HEK293 (cell line): ENCODE measurements at regions not wholly inside any gene's neighbourhood (a gene's known extent, or its start where the extent isn't known, plus 50 kb on each side); places are given as distances from the start of the nearest gene placed in this dataset.
"Not testable (repeated sequence)": the region's sequence is repeated elsewhere in the genome, so short reads cannot be mapped to it uniquely, and the experiment has no call there.

Experiments used
- CTCF ChIA-PET: fragments of 350-600 bp; formaldehyde crosslinking; extraction: SDS; loops from one replicate; lab custom pipeline; 2021; ENCODE audit warnings: antibody characterized with exemption; lab: Yijun Ruan, JAX
- POLR2A ChIA-PET: fragments of 300-600 bp; formaldehyde crosslinking; extraction: SDS; loops from one replicate; lab custom pipeline; 2020; ENCODE audit warnings: antibody characterized with exemption, inconsistent platforms; lab: Yijun Ruan, JAX
- H3K27ac ChIP-seq: fragments of 200-500 bp; sonication (Bioruptor generic); 2 replicates; pipeline ENCODE4 v1.5.1; 2014; ENCODE audit warnings: low read depth, low read length, control low read depth, inconsistent platforms; ENCODE audit errors: extremely low read depth
- H3K36me3 ChIP-seq, 2 experiments: fragments of 200-500 bp in 1 of 2; sonication (Bioruptor generic) in 1 of 2; 1 replicate in 1 of 2; 2 replicates in 1 of 2; pipeline ENCODE4 v1.5.1; 2014 to 2017; ENCODE audit warnings: inconsistent platforms in 2 of 2, low read length in 2 of 2; ENCODE audit not compliant: control insufficient read depth in 2 of 2, insufficient read depth in 1 of 2
- H3K4me1 ChIP-seq: fragments of 200-500 bp; sonication (Bioruptor generic); 2 replicates; pipeline ENCODE4 v1.5.1; 2014; ENCODE audit warnings: mild to moderate bottlenecking, low read length, inconsistent platforms; ENCODE audit not compliant: control insufficient read depth, insufficient read depth
- H3K4me3 ChIP-seq: 2 replicates; pipeline ENCODE4 v1.5.1; 2011; ENCODE audit warnings: low read depth, mild to moderate bottlenecking, control low read depth, low read length, moderate library complexity
- H3K9me3 ChIP-seq: fragments of 200-500 bp; sonication (Bioruptor generic); 2 replicates; pipeline ENCODE4 v1.5.1; 2014; ENCODE audit warnings: low read depth, low read length, inconsistent platforms; ENCODE audit not compliant: control insufficient read depth, insufficient read depth
- GLIS1 ChIP-seq: fragments of 450-650 bp; formaldehyde crosslinking; IDR thresholded peaks from 2 replicates; pipeline ENCODE4 v1.5.1; 2016; ENCODE audit warnings: missing biosample characterization, missing genetic modification characterization
- KLF16 ChIP-seq: fragments of 450-650 bp; formaldehyde crosslinking; IDR thresholded peaks from 2 replicates; pipeline ENCODE4 v1.5.1; 2017; ENCODE audit warnings: missing biosample characterization, missing genetic modification characterization
- YY2 ChIP-seq: fragments of 450-650 bp; formaldehyde crosslinking; IDR thresholded peaks from 2 replicates; pipeline ENCODE4 v1.5.1; 2016; ENCODE audit warnings: missing biosample characterization, missing genetic modification characterization
- ZBTB20 ChIP-seq: fragments of 450-650 bp; formaldehyde crosslinking; IDR thresholded peaks from 2 replicates; pipeline ENCODE4 v1.5.1; 2016; ENCODE audit warnings: missing biosample characterization, missing genetic modification characterization
- ZIC2 ChIP-seq: fragments of 450-650 bp; formaldehyde crosslinking; IDR thresholded peaks from 2 replicates; pipeline ENCODE4 v1.5.1; 2016; ENCODE audit warnings: missing biosample characterization, missing genetic modification characterization
- ZNF10 ChIP-seq: fragments of 450-650 bp; formaldehyde crosslinking; IDR thresholded peaks from 2 replicates; pipeline ENCODE4 v1.5.1; 2017; ENCODE audit warnings: missing biosample characterization, missing genetic modification characterization
- ZNF133 ChIP-seq: fragments of 450-650 bp; formaldehyde crosslinking; IDR thresholded peaks from 2 replicates; pipeline ENCODE4 v1.5.1; 2016; ENCODE audit warnings: missing biosample characterization, missing genetic modification characterization
- ZNF140 ChIP-seq: fragments of 450-650 bp; formaldehyde crosslinking; IDR thresholded peaks from 2 replicates; pipeline ENCODE4 v1.5.1; 2016; ENCODE audit warnings: missing biosample characterization, missing genetic modification characterization
- ZNF175 ChIP-seq: fragments of 450-650 bp; formaldehyde crosslinking; IDR thresholded peaks from 2 replicates; pipeline ENCODE4 v1.5.1; 2016; ENCODE audit warnings: missing biosample characterization, missing genetic modification characterization
- ZNF426 ChIP-seq: fragments of 450-650 bp; formaldehyde crosslinking; IDR thresholded peaks from 2 replicates; pipeline ENCODE4 v1.5.1; 2017; ENCODE audit warnings: missing biosample characterization, missing genetic modification characterization, mild to moderate bottlenecking, inconsistent platforms, moderate library complexity
- ZNF571 ChIP-seq: fragments of 450-650 bp; formaldehyde crosslinking; IDR thresholded peaks from 2 replicates; pipeline ENCODE4 v1.5.0; 2017; ENCODE audit warnings: missing biosample characterization, missing genetic modification characterization
- ZNF677 ChIP-seq: fragments of 450-650 bp; IDR thresholded peaks from 2 replicates; pipeline ENCODE4 v1.5.0; 2018; ENCODE audit warnings: missing biosample characterization, mild to moderate bottlenecking, missing genetic modification characterization, moderate library complexity
- ZNF791 ChIP-seq: fragments of 450-650 bp; formaldehyde crosslinking; IDR thresholded peaks from 2 replicates; pipeline ENCODE4 v1.5.1; 2016; ENCODE audit warnings: missing biosample characterization, missing genetic modification characterization
- TF ChIP-seq, protein P1 (sequence below): fragments of 450-650 bp; formaldehyde crosslinking; conservative IDR thresholded peaks from 2 replicates; pipeline ENCODE4 v1.5.1; 2016; ENCODE audit warnings: low read depth, missing biosample characterization, missing genetic modification characterization
- TF ChIP-seq, protein P2 (sequence below): fragments of 450-650 bp; formaldehyde crosslinking; IDR thresholded peaks from 2 replicates; pipeline ENCODE4 v1.5.1; 2017; ENCODE audit warnings: missing biosample characterization, missing genetic modification characterization

DNA sequence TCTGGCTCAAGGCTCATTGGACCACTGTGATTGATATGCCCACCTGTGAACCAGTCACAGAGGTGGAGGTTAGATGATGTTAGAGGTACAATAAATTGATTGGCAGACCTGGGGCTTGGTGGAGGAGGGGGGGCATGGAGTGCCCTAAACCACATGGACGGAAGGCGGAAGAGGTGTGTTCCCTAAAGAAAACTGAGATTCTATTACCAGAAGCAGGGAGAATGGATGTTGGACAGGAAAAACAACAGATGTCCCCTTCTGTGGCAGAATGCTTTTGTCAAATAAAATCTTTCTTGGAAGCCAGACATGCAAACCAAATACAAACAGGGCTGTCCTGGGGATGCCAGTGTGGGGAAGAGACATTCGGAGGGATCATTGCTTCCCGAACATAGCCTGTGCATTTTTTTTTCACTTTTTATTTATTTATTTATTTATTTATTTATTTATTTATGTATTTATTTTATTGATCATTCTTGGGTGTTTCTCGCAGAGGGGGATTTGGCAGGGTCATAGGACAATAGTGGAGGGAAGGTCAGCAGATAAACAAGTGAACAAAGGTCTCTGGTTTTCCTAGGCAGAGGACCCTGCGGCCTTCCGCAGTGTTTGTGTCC is 433.9 kb downstream of the RPS24 start (continued):
- TF ChIP-seq, protein P1, sequence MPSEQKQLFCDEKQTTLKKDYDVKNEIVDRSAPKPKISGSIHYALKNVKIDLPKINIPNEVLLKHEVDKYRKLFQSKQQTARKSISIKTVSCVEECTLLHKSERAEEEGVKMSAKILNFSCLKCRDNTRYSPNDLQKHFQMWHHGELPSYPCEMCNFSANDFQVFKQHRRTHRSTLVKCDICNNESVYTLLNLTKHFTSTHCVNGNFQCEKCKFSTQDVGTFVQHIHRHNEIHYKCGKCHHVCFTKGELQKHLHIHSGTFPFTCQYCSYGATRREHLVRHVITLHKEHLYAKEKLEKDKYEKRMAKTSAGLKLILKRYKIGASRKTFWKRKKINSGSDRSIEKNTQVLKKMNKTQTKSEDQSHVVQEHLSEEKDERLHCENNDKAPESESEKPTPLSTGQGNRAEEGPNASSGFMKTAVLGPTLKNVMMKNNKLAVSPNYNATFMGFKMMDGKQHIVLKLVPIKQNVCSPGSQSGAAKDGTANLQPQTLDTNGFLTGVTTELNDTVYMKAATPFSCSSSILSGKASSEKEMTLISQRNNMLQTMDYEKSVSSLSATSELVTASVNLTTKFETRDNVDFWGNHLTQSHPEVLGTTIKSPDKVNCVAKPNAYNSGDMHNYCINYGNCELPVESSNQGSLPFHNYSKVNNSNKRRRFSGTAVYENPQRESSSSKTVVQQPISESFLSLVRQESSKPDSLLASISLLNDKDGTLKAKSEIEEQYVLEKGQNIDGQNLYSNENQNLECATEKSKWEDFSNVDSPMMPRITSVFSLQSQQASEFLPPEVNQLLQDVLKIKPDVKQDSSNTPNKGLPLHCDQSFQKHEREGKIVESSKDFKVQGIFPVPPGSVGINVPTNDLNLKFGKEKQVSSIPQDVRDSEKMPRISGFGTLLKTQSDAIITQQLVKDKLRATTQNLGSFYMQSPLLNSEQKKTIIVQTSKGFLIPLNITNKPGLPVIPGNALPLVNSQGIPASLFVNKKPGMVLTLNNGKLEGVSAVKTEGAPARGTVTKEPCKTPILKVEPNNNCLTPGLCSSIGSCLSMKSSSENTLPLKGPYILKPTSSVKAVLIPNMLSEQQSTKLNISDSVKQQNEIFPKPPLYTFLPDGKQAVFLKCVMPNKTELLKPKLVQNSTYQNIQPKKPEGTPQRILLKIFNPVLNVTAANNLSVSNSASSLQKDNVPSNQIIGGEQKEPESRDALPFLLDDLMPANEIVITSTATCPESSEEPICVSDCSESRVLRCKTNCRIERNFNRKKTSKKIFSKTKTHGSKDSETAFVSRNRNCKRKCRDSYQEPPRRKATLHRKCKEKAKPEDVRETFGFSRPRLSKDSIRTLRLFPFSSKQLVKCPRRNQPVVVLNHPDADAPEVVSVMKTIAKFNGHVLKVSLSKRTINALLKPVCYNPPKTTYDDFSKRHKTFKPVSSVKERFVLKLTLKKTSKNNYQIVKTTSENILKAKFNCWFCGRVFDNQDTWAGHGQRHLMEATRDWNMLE (tag by site-specific recombination) = peak; percentile 68
- TF ChIP-seq ZNF140 (tag by site-specific recombination) (0 out of 2 replicates have a peak, but pooled peaks have one; percentile 27), ZNF426 (tag by site-specific recombination) (peak; percentile 48)

DNA sequence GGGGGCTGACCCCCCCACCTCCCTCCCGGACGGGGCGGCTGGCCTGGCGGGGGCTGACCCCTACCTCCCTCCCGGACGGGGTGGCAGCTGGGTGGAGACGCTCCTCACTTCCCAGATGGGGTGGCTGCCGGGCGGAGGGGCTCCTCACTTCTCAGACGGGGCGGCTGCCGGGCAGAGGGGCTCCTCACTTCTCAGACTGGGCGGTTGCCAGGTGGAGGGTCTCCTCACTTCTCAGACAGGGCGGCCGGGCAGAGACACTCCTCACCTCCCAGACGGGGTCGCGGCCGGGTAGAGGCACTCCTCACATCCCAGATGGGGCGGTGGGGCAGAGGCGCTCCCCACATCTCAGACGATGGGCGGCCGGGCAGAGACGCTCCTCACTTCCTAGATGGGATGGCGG is 435.1 kb downstream of the RPS24 start:
- H3K27ac ChIP-seq, H3K4me1 ChIP-seq, H3K36me3 ChIP-seq, POLR2A ChIA-PET, H3K4me3 ChIP-seq, H3K9me3 ChIP-seq, CTCF ChIA-PET: not testable (repeated sequence)

DNA sequence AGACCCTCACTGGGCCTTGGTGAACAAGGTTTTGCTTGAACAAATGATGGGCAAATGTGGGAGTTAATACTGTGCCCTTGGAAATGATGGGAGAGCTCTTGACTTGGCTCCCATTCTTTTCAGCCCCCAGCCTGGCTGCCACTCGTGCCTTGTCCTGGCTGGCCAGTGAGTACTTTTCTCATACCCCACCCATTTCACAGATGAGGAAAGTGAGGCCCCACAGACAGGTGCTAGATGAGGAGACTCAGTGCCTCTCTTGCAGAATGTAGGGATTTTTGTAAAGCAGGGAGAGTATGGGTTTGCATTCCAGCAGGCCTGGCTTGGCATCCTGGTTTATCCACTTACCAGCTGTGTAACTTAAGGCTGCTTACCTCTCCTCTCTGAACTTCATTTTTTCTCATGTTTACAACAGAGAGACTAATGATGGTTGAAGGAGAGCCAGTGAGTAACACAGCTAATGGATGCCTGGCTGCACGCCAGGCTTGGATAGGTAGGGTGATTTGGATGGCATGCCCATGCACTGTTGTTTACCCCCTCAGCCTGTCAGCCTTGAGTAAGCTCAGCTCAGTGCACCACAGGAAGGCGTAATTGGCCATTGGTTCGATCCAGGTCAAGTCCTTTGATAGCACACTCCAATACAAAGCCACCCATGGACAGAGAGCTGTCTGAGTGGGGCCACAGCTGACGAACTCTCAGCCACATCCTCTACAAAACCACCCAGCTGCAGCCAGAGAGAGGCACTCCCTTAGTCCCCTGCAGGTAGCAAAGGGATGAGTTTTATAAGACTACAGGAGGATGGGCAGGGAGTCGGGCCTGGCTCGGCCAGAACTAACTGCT is 436.8 kb downstream of the RPS24 start:
- Histone ChIP-seq H3K4me3 (no peak overlapping the region), H3K4me1 (no peaks in the 10 kb centered on the region; the same call in 1 of the 2 replicates), H3K27ac (0 out of 2 replicates have a peak overlapping the region, but pooled peaks have one; percentile 24), H3K36me3 (no peaks in the 10 kb centered on the region), H3K9me3 (no peaks in the 10 kb centered on the region)
- TF ChIP-seq GLIS1 (peak; percentile 75), ZNF133 (no peak), ZNF175 (tag by site-specific recombination) (no peak), ZIC2 (tag by site-specific recombination) (peak; percentile 49)
- ChIA-PET POLR2A (no interaction called here), CTCF (interaction anchor here (0.6 kb wide), 1 partner anchor 179 kb away, joined by 3 read pairs; no protein-coding TSS in a partner anchor)

DNA sequence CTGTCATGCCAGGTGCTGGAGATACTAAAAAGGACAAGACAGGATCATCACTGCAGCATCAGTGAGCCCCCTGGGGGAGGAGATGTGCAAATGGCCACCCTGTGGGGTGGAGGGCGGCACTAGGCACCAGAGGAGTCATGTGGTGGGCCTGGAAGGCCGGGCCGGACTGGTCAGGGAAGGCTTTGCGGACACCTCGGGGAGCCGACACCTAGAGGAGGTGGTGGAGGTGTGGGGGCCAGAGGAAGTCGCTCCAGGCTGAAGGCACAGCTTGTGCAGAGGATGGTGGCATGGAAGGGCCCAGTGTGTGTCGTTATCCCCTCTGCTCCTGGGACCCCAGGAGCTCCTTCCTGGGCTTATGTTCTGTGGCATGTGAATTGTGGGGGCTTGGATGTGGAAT is 437.7 kb downstream of the RPS24 start:
- Histone ChIP-seq H3K4me3 (no peak overlapping the region), H3K27ac (no peak overlapping the region), H3K9me3 (no peaks in the 10 kb centered on the region), H3K4me1 (no peaks in the 10 kb centered on the region; the same call in 1 of the 2 replicates), H3K36me3 (no peaks in the 10 kb centered on the region)
- ChIA-PET CTCF (interaction anchor here (0.7 kb wide), 1 partner anchor 424 kb away, joined by 3 read pairs; no protein-coding TSS in a partner anchor), POLR2A (no interaction called here)
- TF ChIP-seq, protein P2, sequence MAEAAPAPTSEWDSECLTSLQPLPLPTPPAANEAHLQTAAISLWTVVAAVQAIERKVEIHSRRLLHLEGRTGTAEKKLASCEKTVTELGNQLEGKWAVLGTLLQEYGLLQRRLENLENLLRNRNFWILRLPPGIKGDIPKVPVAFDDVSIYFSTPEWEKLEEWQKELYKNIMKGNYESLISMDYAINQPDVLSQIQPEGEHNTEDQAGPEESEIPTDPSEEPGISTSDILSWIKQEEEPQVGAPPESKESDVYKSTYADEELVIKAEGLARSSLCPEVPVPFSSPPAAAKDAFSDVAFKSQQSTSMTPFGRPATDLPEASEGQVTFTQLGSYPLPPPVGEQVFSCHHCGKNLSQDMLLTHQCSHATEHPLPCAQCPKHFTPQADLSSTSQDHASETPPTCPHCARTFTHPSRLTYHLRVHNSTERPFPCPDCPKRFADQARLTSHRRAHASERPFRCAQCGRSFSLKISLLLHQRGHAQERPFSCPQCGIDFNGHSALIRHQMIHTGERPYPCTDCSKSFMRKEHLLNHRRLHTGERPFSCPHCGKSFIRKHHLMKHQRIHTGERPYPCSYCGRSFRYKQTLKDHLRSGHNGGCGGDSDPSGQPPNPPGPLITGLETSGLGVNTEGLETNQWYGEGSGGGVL (tag by site-specific recombination) = no peak
- TF ChIP-seq ZNF10 (tag by site-specific recombination) = no peak
- no peak for TF ChIP-seq KLF16 (tag by site-specific recombination)
- no peak for TF ChIP-seq ZNF791 (tag by site-specific recombination)
- no peak for TF ChIP-seq ZNF571 (tag by site-specific recombination)
- no peak for TF ChIP-seq ZBTB20
- no peak for TF ChIP-seq YY2 (tag by site-specific recombination)
- TF ChIP-seq ZNF677 (tag by site-specific recombination) = no peak
